K562 (cell line): ENCODE measurements at regions not wholly inside any gene's neighbourhood (a gene's known extent, or its start where the extent isn't known, plus 50 kb on each side); places are given as distances from the start of the nearest gene placed in this dataset.

Experiments
- SNIP1 ChIP-seq: fragments of 450-650 bp; IDR thresholded peaks from 2 replicates; pipeline ENCODE4 v1.7.1; 2017; ENCODE audit warnings: low read depth, mild to moderate bottlenecking
- TF ChIP-seq, protein P1 (sequence below), 2 experiments: fragments of 450-650 bp; formaldehyde crosslinking in 1 of 2; IDR thresholded peaks; 2 replicates each; pipeline versions ENCODE4 v1.4.0 to v1.6.1; 2014 to 2020; ENCODE audit warnings: mild to moderate bottlenecking in 2 of 2, borderline replicate concordance in 1 of 2, low read depth in 1 of 2

DNA sequence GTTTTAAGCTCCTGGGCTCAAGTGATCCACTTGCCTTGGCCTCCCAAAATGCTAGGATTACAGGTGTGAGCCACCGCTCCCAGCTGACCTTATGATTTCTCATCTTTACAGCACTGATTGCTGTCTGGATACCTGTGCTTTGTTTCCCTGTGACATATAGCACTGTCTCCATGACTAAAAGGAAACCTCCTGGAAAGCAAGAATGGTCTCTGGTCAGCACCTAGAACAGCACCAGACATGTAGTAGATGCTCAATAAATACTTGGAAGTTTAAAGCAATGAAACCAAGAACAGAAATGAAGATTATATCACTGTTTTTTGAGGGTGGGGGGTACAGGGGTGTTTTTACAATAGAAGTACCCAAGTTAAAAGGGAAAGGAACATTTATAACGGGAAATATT lies 156.8 kb upstream of the ADAMTS9 start (continued):
- TF ChIP-seq, protein P1, sequence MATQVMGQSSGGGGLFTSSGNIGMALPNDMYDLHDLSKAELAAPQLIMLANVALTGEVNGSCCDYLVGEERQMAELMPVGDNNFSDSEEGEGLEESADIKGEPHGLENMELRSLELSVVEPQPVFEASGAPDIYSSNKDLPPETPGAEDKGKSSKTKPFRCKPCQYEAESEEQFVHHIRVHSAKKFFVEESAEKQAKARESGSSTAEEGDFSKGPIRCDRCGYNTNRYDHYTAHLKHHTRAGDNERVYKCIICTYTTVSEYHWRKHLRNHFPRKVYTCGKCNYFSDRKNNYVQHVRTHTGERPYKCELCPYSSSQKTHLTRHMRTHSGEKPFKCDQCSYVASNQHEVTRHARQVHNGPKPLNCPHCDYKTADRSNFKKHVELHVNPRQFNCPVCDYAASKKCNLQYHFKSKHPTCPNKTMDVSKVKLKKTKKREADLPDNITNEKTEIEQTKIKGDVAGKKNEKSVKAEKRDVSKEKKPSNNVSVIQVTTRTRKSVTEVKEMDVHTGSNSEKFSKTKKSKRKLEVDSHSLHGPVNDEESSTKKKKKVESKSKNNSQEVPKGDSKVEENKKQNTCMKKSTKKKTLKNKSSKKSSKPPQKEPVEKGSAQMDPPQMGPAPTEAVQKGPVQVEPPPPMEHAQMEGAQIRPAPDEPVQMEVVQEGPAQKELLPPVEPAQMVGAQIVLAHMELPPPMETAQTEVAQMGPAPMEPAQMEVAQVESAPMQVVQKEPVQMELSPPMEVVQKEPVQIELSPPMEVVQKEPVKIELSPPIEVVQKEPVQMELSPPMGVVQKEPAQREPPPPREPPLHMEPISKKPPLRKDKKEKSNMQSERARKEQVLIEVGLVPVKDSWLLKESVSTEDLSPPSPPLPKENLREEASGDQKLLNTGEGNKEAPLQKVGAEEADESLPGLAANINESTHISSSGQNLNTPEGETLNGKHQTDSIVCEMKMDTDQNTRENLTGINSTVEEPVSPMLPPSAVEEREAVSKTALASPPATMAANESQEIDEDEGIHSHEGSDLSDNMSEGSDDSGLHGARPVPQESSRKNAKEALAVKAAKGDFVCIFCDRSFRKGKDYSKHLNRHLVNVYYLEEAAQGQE (IDR thresholded peaks at IDR 0.05; ENCODE audit: borderline replicate concordance), result 0 out of 2 replicates have a peak, but pooled peaks have one; percentile 31
- TF ChIP-seq, protein P1 (CRISPR knock-in tag; IDR thresholded peaks at IDR 0.05; ENCODE audit: low read depth), result no peak
- TF ChIP-seq SNIP1, result no peak
